GM13976 (cell line): ENCODE measurements at regions not wholly inside any gene's neighbourhood (a gene's known extent, or its start where the extent isn't known, plus 50 kb on each side); places are given as distances from the start of the nearest gene placed in this dataset.

Experiments
- DNase-seq: peaks from one replicate; pipeline ENCODE4 v3.0.0; 2012; ENCODE audit warnings: low spot score
- in situ Hi-C: fragments of 300-500 bp; cut with MboI; formaldehyde crosslinking; loops from one replicate; pipeline ENCODE4 v1.12.0; 2022; ENCODE audit warnings: low sequenced_read_pairs, mixed read lengths, inconsistent platforms; ENCODE audit not compliant: unreplicated experiment
- TF ChIP-seq, protein P1 (sequence below): IDR thresholded peaks from 2 replicates; pipeline ENCODE4 v1.5.1; 2012; ENCODE audit warnings: borderline replicate concordance, mild to moderate bottlenecking; ENCODE audit not compliant: insufficient read depth; ENCODE audit errors: extremely low read depth, missing control alignments, control extremely low read depth

DNA sequence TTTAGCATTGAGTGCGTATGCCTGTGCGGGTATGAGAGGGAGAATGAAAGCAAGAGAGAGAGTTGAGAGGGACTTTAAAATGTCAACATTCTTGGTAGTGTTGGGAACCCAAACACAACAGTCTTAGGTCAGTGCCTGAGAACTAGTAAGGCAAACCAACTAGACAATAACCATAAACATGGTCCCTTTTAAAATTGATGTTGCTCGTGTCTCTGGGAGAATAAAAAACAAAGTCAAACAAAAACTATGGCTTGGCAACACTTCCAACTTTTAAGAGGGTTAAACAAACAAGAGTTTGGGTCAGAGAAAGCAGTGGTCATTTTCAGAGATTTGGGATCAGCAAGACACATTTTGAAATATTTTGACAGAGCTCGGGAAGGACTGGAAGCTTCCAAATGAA lies 146.7 kb upstream of the THBS1 start:
- DNase-seq, result no peak
- in situ Hi-C loops, result no loop called here
- TF ChIP-seq, protein P1, sequence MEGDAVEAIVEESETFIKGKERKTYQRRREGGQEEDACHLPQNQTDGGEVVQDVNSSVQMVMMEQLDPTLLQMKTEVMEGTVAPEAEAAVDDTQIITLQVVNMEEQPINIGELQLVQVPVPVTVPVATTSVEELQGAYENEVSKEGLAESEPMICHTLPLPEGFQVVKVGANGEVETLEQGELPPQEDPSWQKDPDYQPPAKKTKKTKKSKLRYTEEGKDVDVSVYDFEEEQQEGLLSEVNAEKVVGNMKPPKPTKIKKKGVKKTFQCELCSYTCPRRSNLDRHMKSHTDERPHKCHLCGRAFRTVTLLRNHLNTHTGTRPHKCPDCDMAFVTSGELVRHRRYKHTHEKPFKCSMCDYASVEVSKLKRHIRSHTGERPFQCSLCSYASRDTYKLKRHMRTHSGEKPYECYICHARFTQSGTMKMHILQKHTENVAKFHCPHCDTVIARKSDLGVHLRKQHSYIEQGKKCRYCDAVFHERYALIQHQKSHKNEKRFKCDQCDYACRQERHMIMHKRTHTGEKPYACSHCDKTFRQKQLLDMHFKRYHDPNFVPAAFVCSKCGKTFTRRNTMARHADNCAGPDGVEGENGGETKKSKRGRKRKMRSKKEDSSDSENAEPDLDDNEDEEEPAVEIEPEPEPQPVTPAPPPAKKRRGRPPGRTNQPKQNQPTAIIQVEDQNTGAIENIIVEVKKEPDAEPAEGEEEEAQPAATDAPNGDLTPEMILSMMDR, result no peak

DNA sequence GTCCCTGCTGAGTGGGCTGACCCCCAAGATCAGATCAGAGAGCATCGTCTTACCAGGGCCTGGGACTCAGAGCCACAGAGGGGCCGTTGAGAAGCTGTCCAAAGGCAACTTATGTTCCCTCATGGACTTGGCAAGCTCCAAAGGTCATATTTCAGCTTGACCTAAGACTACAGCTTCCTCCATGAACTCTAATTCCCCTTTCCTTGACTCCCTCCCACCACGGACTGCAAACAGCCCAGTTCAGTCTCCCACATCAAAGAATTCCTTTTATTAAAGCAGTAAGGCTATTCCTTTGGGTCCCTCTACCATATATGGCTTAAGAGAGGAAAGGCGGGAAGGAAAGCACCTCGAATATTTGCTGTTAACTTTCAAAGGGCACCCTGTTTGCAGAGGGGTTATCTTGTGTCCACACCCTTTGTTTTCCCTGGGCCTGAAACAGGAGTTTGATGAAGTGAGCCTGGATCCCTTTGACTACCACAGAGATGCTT lies 146.1 kb upstream of the THBS1 start:
- TF ChIP-seq, protein P1, result no peak
- in situ Hi-C loops, result no loop called here
- DNase-seq, result no peak

DNA sequence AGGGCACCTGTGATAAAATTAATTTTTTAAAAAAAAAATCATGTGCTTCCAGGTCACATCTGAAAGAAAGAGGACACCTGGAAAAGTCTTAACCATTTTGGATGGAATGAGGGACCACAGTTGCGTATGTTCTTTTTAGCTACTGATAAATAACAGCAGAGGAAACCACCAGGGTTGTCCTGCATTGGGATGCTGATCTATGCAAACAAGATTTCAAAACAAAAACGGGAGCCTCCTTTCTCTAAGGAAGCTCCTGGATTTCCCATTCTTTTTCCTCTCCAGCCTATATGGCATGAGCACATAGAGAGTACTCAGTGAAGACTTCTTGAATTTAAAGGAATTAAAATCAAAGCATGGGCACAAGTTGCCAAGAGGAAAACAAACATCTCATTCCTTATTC lies 145.6 kb upstream of the THBS1 start:
- DNase-seq, result no peak
- in situ Hi-C loops, result no loop called here
- TF ChIP-seq, protein P1, result no peak

DNA sequence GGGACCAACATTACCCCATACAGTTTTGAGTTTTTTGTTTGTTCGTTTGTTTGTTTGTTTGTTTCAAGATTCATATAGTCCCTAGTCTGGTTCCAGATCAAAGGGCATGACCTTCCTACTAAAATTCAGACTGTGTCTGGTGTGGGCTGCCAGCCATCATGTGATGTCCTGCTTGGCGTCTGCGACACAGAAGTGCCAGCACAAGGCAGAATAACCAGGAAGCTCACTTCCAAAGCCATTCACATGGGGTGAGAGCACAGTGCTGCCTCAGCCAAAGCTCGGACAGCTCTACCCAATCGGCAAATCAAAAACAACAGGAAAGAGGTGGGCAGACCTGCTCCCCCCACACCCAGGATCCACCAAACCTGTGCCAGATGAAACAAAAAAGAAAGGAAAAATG lies 142.6 kb upstream of the THBS1 start:
- TF ChIP-seq, protein P1, result no peak
- DNase-seq, result no peak
- in situ Hi-C loops, result no loop called here

DNA sequence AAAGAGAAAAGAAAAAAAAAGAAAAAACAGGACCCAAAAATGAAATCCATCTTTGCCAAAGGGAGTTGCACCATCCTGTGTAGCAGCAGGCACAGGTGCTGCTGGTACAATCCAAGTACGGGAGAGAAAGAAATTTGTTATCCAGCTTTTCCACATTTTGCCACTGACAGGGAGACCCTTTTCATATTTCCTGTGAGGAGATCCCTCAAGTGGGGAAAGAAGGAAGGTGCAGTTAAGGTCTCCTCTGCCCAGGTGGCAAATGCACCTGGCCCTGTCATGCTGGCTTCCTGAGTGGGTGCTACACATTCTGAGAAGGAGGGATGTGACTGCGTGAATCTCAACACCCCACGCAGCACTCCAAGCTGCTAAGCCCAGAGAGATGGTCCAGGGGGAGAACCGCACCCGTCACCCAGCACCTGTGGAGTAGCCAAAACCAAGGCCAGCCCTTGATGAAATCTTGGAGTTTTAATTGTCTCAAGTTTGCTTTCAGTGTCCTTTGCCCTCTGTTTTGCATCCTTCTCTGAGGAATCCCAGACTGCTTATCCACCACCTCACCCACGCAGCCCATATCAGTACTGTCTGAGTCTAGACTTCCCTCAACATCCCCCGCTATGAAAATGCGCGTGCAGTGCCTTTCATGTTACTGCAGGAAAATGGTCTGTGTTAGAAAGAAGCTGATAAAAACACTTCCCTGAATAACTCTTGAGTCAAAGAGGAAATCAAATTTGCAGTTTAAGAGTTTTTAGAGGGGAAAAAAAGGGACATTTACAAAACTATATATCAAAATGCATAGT lies 141.9 kb upstream of the THBS1 start:
- TF ChIP-seq, protein P1, result no peak
- in situ Hi-C loops, result no loop called here
- DNase-seq, result no peak

DNA sequence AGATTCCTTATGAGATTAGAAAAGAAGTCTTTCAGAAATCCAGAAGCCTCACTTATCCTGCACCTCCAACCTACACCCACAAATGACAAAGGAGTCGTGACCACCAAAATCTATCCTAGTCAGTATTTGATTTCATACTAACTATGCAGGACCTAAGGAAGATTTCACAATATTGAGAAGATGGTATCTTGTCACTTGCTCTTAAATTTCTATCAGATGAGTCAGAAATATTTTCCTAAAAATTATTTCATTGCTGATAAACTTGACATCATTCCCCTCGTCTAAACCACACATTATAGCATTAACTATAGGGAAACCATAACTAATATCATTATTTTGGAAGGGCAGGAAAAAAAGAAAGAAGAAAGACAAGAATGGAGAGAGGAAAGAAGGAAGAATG lies 138.0 kb upstream of the THBS1 start:
- no peak for DNase-seq
- in situ Hi-C loops, result no loop called here
- TF ChIP-seq, protein P1, result no peak
